GM19463 (cell line): ENCODE measurements at regions not wholly inside any gene's neighbourhood (a gene's known extent, or its start where the extent isn't known, plus 50 kb on each side); places are given as distances from the start of the nearest gene placed in this dataset.

Source experiments
- ATAC-seq: cut with Tn5 transposase; IDR thresholded peaks from one replicate; pipeline ENCODE4 v1.9.1; 2021; ENCODE audit warnings: mild to moderate bottlenecking, moderate library complexity; ENCODE audit not compliant: unreplicated experiment

- no peak for ATAC-seq
Measured at GRCh38 chr5:168209244-168209995, 82.0 kb upstream of the WWC1 start.

DNA sequence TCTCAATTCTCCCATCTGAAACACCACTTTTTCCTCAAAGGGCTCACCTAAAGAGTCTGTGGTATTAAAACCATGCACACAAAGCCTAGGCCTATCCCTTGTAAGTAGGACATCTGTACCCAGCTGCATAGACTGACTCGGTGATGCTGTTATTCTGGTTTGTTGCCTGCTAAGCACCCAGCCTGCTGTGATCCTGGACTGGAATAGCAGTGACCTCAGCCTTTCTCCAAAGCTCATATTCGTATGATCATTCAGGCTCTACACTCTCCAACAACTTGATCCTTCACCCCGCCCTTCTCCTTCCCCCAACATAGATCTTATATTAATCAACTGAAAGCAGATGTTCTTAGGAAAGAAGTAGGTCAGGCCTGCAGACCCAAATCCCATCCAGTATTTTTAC lies 81.4 kb upstream of the WWC1 start:
- ATAC-seq: no peak

DNA sequence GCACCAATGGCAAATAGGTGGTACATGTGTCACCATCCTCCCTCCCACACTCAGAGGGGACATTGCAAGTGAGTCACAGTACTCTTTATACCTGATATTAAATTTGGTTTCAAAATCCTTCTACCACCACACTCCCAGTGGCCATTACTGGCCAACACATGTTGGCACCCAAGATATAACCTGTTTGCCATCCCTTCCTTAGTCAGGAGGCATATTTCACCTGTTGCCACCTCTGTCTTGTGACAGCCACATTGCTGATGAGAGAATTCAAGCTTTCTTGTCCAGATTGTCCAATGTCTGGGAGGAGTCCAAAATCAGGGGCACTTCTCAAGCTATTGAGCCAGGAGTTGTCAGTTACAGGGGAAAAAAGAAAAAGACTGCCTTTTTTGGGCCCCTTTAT lies 80.2 kb upstream of the WWC1 start:
- no peak for ATAC-seq

DNA sequence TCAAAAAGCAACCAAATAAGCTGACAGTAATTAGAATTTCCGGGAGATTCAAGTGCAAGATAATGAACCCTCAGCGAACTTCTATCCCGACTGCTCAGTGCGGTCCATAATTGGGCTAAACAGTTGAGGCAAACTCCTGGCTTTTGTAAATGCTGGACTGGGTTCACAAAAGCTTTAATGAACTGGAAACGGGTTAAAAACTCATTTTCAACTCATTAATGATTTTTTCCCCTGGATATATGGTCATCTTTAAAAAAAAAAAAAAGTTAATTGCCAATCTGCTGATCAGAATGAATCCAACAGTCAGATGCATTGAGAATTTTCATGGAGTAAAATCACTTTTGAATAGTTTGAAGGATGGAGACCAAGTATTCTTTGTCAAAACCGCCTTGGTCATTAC lies 79.5 kb upstream of the WWC1 start:
- ATAC-seq: no peak

DNA sequence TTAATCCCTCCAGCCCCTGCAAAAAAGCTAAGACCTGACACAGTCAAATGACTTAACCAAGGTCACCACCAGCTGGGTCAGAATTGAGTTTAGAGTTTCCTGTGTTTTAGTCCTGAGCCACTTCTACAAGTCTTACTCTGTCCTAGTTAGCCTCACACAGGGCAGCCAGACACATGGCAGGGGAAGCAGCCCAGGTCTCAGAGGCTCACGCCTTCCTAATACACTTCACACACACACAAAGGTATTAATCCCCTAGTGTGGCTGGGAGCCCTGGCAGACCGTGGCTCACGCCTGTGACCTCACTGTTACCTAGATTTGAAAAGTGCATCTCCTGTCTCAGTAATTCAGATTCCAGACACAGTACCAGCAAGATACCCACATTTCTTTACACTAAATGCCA lies 77.4 kb upstream of the WWC1 start:
- ATAC-seq: no peak

- no peak for ATAC-seq
Measured at GRCh38 chr5:168214886-168215285, 76.6 kb upstream of the WWC1 start.

- no peak for ATAC-seq
Measured at GRCh38 chr5:168215646-168216045, 75.8 kb upstream of the WWC1 start.

DNA sequence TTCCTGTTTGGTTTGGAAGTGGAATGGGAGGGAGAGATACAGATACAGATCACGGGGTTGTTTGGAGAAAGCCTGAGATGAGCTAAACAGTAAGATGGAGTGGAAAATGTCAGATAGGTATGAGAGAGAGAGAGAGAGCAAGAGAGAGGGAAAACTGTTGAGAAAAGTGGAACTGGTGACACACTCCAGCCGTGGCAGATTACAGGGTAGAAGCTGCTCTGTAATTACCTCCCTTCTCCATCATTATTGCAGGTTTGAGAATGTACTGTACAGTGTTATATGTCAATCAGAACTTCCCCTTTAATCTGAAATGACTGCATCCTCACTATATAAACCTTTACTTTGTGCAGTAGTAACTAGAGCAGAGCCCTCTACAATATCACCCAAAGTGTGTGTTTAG lies 74.5 kb upstream of the WWC1 start:
- no peak for ATAC-seq

GRCh38 chr5:168217497-168217896 lies 73.9 kb upstream of the WWC1 start:
- ATAC-seq: no peak

DNA sequence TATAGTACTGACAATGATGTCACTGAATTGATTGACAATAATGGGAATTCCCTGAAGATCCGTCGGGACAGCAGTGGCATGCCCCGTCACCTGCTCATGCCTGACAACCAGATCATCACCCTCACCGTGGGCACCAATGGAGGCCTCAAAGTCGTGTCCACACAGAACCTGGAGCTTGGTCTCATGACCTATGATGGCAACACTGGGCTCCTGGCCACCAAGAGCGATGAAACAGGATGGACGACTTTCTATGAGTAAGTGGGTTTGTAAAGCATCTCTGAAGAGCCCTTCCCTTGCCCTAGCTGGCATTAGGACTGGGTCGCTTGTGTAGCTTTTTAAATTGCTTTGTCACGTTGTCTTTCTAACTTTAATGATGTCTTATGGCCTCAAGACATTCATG lies 72.7 kb upstream of the WWC1 start:
- no peak for ATAC-seq

GRCh38 chr5:168219515-168220410 lies 71.7 kb upstream of the WWC1 start:
- ATAC-seq: peak; percentile 87

DNA sequence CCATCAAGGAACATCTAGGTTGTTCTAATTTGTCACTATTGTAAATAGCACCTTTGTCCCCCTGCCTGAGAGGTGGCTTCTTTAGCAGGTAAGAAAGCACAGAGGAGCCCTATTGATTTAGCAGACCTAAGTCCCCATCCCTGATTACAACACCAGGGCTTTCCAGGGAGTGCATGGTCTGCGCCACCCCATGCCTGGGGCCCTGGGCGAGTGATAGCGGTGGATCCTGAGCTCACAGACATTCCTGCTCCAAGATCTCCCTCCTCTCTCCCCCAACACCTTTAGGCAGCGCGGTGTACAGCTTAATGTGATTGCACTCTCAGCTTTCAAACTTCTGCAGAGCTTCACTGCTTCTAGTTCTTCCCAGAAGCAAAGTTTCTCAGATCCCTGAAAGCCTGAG lies 67.4 kb upstream of the WWC1 start:
- ATAC-seq: no peak

- ATAC-seq: no peak
Measured at GRCh38 chr5:168226012-168226411, 65.4 kb upstream of the WWC1 start.

- ATAC-seq: no peak
Measured at GRCh38 chr5:168227001-168227400, 64.4 kb upstream of the WWC1 start.

GRCh38 chr5:168227973-168228615 lies 63.4 kb upstream of the WWC1 start:
- ATAC-seq: peak; percentile 100

DNA sequence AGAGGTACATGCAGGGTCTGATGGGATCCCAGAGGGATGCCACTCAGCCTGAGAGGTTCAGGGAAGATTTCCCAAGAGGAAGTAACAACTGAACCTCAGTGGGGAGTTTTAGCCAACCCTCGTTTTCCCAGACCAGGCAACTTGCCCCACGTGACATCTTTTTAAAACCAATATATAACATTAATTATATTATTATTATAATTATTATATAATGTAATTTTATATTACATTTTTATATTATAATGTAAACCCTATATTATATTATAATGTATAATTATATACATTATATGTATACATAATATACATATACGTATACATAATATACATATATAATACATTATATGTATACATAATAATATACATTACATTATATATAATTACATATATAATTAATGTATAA lies 62.8 kb upstream of the WWC1 start:
- no peak for ATAC-seq

- ATAC-seq: no peak
Measured at GRCh38 chr5:168234133-168234532, 57.3 kb upstream of the WWC1 start.

- no peak for ATAC-seq
Measured at GRCh38 chr5:168238463-168238862, 53.0 kb upstream of the WWC1 start.

- no peak for ATAC-seq
Measured at GRCh38 chr5:168239325-168239724, 52.1 kb upstream of the WWC1 start.
